Prostate gland (tissue), 2 donors: ENCODE measurements at regions not wholly inside any gene's neighbourhood (a gene's known extent, or its start where the extent isn't known, plus 50 kb on each side); places are given as distances from the start of the nearest gene placed in this dataset.

ENCODE experiments used
- DNase-seq: peaks from one replicate; pipeline ENCODE4 v3.0.0-alpha.2; 2019; ENCODE audit warnings: low spot score
- H3K27ac ChIP-seq, 2 donors: fragments of 200-600 bp; sonication (generic); 2 replicates each; pipeline ENCODE4 v1.5.1; 2017 to 2019
- H3K27me3 ChIP-seq: fragments of 200-600 bp; sonication (generic); replicated peaks from 2 replicates; pipeline ENCODE4 v1.5.1; 2019; ENCODE audit not compliant: insufficient read depth
- H3K36me3 ChIP-seq, 2 donors: fragments of 200-600 bp; sonication (generic); 1 replicate in 1 of 2; 2 replicates in 1 of 2; pipeline versions ENCODE4 v1.5.1 to v1.8.1; 2017 to 2019
- H3K4me1 ChIP-seq: fragments of 200-600 bp; sonication (generic); replicated peaks from 2 replicates; pipeline ENCODE4 v1.5.1; 2019
- H3K4me3 ChIP-seq, 2 donors: fragments of 200-600 bp; sonication (generic); 2 replicates each; pipeline ENCODE4 v1.5.1; 2017 to 2019
- H3K9me3 ChIP-seq: fragments of 200-600 bp; sonication (generic); 2 replicates; pipeline ENCODE4 v1.5.1; 2017
- CTCF ChIP-seq, 4 experiments: fragments of 200-600 bp in 2 of 4; fragments of 450-650 bp in 2 of 4; sonication (generic) in 2 of 4; IDR thresholded peaks; 1 replicate in 3 of 4; 2 replicates in 1 of 4; pipeline ENCODE4 v1.5.1; 2016 to 2019; ENCODE audit warnings: antibody characterized with exemption in 4 of 4, mild to moderate bottlenecking in 2 of 4, moderate library complexity in 2 of 4
- POLR2A ChIP-seq: fragments of 450-650 bp; IDR thresholded peaks from one replicate; pipeline ENCODE4 v1.6.1; 2016; ENCODE audit warnings: antibody characterized with exemption, mild to moderate bottlenecking
- POLR2AphosphoS5 ChIP-seq: sonication (generic); formaldehyde crosslinking; IDR thresholded peaks from one replicate; pipeline ENCODE4 v1.6.1; 2017; ENCODE audit warnings: antibody characterized with exemption
- WGBS: methylation state at CpG from one replicate; pipeline ENCODE4 v1.1.5; 2018; 5-methylcytosine and 5-hydroxymethylcytosine counted together
- intact Hi-C: fragments of 100-400 bp; cut with DNase I; formaldehyde crosslinking; loops from one replicate; pipeline ENCODE4 v1.14.2; 2022

GRCh38 chr10:113261611-113262091 lies 291.2 kb upstream of the HABP2 start:
- no peaks in the 10 kb centered on the region for H3K4me1 ChIP-seq
- H3K4me3 ChIP-seq, result no peak overlapping the region
- no peaks in the 10 kb centered on the region for H3K27me3 ChIP-seq
- no peak for TF ChIP-seq POLR2A
- no peak for TF ChIP-seq CTCF (IDR thresholded peaks at IDR 0.05)
- TF ChIP-seq POLR2AphosphoS5, result no peak
- 90% methylated on average over 13 of the region's 13 CpGs for WGBS
- H3K27ac ChIP-seq, result no peak overlapping the region
- H3K36me3 ChIP-seq, result no peaks in the 10 kb centered on the region
- no peak for DNase-seq
- intact Hi-C loops, result no loop called here
- H3K9me3 ChIP-seq, result no peaks in the 10 kb centered on the region

- no peaks in the 10 kb centered on the region for H3K36me3 ChIP-seq
- WGBS, result 99% methylated on average over 3 of the region's 3 CpGs
- H3K4me1 ChIP-seq, result no peaks in the 10 kb centered on the region
- no peak for DNase-seq
- H3K27ac ChIP-seq, result no peak overlapping the region
- H3K4me3 ChIP-seq, result no peak overlapping the region
- TF ChIP-seq CTCF (IDR thresholded peaks at IDR 0.05) (no peak), POLR2A (no peak), POLR2AphosphoS5 (no peak)
- intact Hi-C loops, result no loop called here
- H3K27me3 ChIP-seq, result no peaks in the 10 kb centered on the region
- no peaks in the 10 kb centered on the region for H3K9me3 ChIP-seq
These were observed 289.8 kb upstream of the HABP2 start for GRCh38 chr10:113263056-113263455.

GRCh38 chr10:113264333-113265131 lies 288.3 kb upstream of the HABP2 start:
- Histone ChIP-seq H3K36me3 (no peaks in the 10 kb centered on the region), H3K9me3 (no peaks in the 10 kb centered on the region), H3K4me1 (no peaks in the 10 kb centered on the region), H3K27ac (no peak overlapping the region), H3K4me3 (no peak overlapping the region), H3K27me3 (no peaks in the 10 kb centered on the region)
- no peak for DNase-seq
- intact Hi-C loops, result no loop called here
- 71% methylated on average over 11 of the region's 11 CpGs for WGBS
- TF ChIP-seq CTCF (IDR thresholded peaks at IDR 0.05), result no peak
- no peak for TF ChIP-seq POLR2A
- no peak for TF ChIP-seq POLR2AphosphoS5

GRCh38 chr10:113266147-113266546 lies 286.7 kb upstream of the HABP2 start:
- H3K27me3 ChIP-seq, result no peaks in the 10 kb centered on the region
- no peak for DNase-seq
- TF ChIP-seq POLR2A (no peak), CTCF (IDR thresholded peaks at IDR 0.05) (no peak)

More at GRCh38 chr10:113266147-113266546, 286.7 kb upstream of the HABP2 start:
- Histone ChIP-seq H3K9me3 (no peaks in the 10 kb centered on the region), H3K27ac (no peak overlapping the region), H3K4me3 (no peak overlapping the region), H3K4me1 (no peaks in the 10 kb centered on the region), H3K36me3 (no peaks in the 10 kb centered on the region)
- 90% methylated on average over 4 of the region's 4 CpGs for WGBS
- intact Hi-C loops, result no loop called here
